ENCODE measurements at regions not wholly inside any gene's neighbourhood (a gene's known extent, or its start where the extent isn't known, plus 50 kb on each side); places are given as distances from the start of the nearest gene placed in this dataset.

DNA sequence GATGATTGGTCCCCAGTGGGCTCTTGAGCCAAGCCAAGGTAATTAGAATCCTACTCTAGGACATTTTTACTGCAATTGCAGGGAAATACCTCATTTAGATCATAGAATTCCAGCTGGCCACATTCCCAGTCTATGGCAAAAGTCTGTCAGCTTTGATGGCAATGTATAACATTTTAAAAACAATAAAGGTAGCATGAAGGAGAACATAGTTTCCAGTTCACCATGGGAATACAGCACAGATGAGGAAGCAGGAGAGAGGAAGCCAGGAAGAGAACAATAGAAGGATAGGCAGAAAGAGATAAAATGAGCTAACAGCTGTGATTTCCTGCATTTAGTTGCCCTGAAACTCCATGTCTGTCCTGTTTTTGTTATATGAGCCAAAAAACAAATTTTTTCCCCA is 897.3 kb upstream of the DDX18 start:
- no peaks in the 10 kb centered on the region for H3K27me3 ChIP-seq (ENCODE audit: control insufficient read depth in 4 of 4, insufficient read depth in 4 of 4, low read length in 3 of 4)
- H3K9me3 ChIP-seq (ENCODE audit: control insufficient read depth in 4 of 4, low read length in 3 of 4), result no peaks in the 10 kb centered on the region
- TF ChIP-seq GABPA (IDR thresholded peaks at IDR 0.05 in 1 of 2, conservative IDR thresholded peaks at IDR 0.05 in 1 of 2) (no peak), MAX (IDR thresholded peaks at IDR 0.05) (no peak), FOXA2 (IDR thresholded peaks at IDR 0.05) (no peak), SP1 (IDR thresholded peaks at IDR 0.05) (no peak), NR2F2 (IDR thresholded peaks at IDR 0.05) (no peak), FOXA1 (IDR thresholded peaks at IDR 0.05) (no peak), HNF4A (conservative IDR thresholded peaks at IDR 0.05) (no peak)
- TF ChIP-seq, protein P1, sequence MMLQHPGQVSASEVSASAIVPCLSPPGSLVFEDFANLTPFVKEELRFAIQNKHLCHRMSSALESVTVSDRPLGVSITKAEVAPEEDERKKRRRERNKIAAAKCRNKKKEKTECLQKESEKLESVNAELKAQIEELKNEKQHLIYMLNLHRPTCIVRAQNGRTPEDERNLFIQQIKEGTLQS (IDR thresholded peaks at IDR 0.05), result no peak
- TF ChIP-seq, protein P2, sequence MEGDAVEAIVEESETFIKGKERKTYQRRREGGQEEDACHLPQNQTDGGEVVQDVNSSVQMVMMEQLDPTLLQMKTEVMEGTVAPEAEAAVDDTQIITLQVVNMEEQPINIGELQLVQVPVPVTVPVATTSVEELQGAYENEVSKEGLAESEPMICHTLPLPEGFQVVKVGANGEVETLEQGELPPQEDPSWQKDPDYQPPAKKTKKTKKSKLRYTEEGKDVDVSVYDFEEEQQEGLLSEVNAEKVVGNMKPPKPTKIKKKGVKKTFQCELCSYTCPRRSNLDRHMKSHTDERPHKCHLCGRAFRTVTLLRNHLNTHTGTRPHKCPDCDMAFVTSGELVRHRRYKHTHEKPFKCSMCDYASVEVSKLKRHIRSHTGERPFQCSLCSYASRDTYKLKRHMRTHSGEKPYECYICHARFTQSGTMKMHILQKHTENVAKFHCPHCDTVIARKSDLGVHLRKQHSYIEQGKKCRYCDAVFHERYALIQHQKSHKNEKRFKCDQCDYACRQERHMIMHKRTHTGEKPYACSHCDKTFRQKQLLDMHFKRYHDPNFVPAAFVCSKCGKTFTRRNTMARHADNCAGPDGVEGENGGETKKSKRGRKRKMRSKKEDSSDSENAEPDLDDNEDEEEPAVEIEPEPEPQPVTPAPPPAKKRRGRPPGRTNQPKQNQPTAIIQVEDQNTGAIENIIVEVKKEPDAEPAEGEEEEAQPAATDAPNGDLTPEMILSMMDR (IDR thresholded peaks at IDR 0.05; ENCODE audit: low read depth, low read length, missing input control), result no peak
- H3K27ac ChIP-seq (ENCODE audit: low read depth in 1 of 2, low read length in 2 of 2), result no peak overlapping the region
- H3K4me1 ChIP-seq (ENCODE audit: control insufficient read depth in 4 of 4, insufficient read depth in 4 of 4, low read length in 3 of 4), result no peaks in the 10 kb centered on the region
- H3K4me3 ChIP-seq (ENCODE audit: low read depth in 1 of 3, low read length in 3 of 3), result no peak overlapping the region
- DNase-seq (ENCODE audit: low spot score), result no peak
- no peak overlapping the region for H3K9ac ChIP-seq (ENCODE audit: low read depth in 1 of 2, low read length in 2 of 2)
- no peaks in the 10 kb centered on the region for H3K36me3 ChIP-seq (ENCODE audit: control insufficient read depth in 4 of 4, insufficient read depth in 3 of 4, low read depth in 1 of 4, low read length in 3 of 4)

- H3K36me3 ChIP-seq (ENCODE audit: control insufficient read depth in 4 of 4, insufficient read depth in 3 of 4, low read depth in 1 of 4, low read length in 3 of 4), result no peaks in the 10 kb centered on the region
- H3K27me3 ChIP-seq (ENCODE audit: control insufficient read depth in 4 of 4, insufficient read depth in 4 of 4, low read length in 3 of 4), result no peaks in the 10 kb centered on the region
- no peak overlapping the region for H3K9ac ChIP-seq (ENCODE audit: low read depth in 1 of 2, low read length in 2 of 2)
- no peaks in the 10 kb centered on the region for H3K4me1 ChIP-seq (ENCODE audit: control insufficient read depth in 4 of 4, insufficient read depth in 4 of 4, low read length in 3 of 4)
- TF ChIP-seq YY1 (IDR thresholded peaks at IDR 0.05) (no peak), RXRA (IDR thresholded peaks at IDR 0.05) (no peak), EGR1 (IDR thresholded peaks at IDR 0.05; ENCODE audit: low read depth in 2 of 2) (no peak), GABPA (IDR thresholded peaks at IDR 0.05 in 1 of 2, conservative IDR thresholded peaks at IDR 0.05 in 1 of 2) (no peak)
- TF ChIP-seq, protein P1 (IDR thresholded peaks at IDR 0.05), result no peak
- no peak for DNase-seq (ENCODE audit: low spot score)
- H3K27ac ChIP-seq (ENCODE audit: low read depth in 1 of 2, low read length in 2 of 2), result no peak overlapping the region
- H3K9me3 ChIP-seq (ENCODE audit: control insufficient read depth in 4 of 4, low read length in 3 of 4), result no peaks in the 10 kb centered on the region
- WGBS, result 56% methylated on average over 4 of the region's 4 CpGs
- H3K4me3 ChIP-seq (ENCODE audit: low read depth in 1 of 3, low read length in 3 of 3), result no peak overlapping the region
Observed at GRCh38 chr2:116918574-116918973, 895.9 kb upstream of the DDX18 start.

GRCh38 chr2:116922414-116922813 is 892.1 kb upstream of the DDX18 start:
- no peak overlapping the region for H3K4me3 ChIP-seq (ENCODE audit: low read depth in 1 of 3, low read length in 3 of 3)
- no peaks in the 10 kb centered on the region for H3K4me1 ChIP-seq (ENCODE audit: control insufficient read depth in 4 of 4, insufficient read depth in 4 of 4, low read length in 3 of 4)
- H3K9ac ChIP-seq (ENCODE audit: low read depth in 1 of 2, low read length in 2 of 2), result no peak overlapping the region
- no peak overlapping the region for H3K27ac ChIP-seq (ENCODE audit: low read depth in 1 of 2, low read length in 2 of 2)
- TF ChIP-seq NR2F2 (IDR thresholded peaks at IDR 0.05) (no peak), YY1 (IDR thresholded peaks at IDR 0.05) (no peak), SP1 (IDR thresholded peaks at IDR 0.05) (no peak), HNF4A (conservative IDR thresholded peaks at IDR 0.05) (no peak), FOXA1 (IDR thresholded peaks at IDR 0.05) (no peak)
- TF ChIP-seq, protein P3, sequence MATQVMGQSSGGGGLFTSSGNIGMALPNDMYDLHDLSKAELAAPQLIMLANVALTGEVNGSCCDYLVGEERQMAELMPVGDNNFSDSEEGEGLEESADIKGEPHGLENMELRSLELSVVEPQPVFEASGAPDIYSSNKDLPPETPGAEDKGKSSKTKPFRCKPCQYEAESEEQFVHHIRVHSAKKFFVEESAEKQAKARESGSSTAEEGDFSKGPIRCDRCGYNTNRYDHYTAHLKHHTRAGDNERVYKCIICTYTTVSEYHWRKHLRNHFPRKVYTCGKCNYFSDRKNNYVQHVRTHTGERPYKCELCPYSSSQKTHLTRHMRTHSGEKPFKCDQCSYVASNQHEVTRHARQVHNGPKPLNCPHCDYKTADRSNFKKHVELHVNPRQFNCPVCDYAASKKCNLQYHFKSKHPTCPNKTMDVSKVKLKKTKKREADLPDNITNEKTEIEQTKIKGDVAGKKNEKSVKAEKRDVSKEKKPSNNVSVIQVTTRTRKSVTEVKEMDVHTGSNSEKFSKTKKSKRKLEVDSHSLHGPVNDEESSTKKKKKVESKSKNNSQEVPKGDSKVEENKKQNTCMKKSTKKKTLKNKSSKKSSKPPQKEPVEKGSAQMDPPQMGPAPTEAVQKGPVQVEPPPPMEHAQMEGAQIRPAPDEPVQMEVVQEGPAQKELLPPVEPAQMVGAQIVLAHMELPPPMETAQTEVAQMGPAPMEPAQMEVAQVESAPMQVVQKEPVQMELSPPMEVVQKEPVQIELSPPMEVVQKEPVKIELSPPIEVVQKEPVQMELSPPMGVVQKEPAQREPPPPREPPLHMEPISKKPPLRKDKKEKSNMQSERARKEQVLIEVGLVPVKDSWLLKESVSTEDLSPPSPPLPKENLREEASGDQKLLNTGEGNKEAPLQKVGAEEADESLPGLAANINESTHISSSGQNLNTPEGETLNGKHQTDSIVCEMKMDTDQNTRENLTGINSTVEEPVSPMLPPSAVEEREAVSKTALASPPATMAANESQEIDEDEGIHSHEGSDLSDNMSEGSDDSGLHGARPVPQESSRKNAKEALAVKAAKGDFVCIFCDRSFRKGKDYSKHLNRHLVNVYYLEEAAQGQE (IDR thresholded peaks at IDR 0.05), result no peak
- TF ChIP-seq, protein P1 (IDR thresholded peaks at IDR 0.05), result no peak
- H3K9me3 ChIP-seq (ENCODE audit: control insufficient read depth in 4 of 4, low read length in 3 of 4), result no peaks in the 10 kb centered on the region
- 56% methylated on average over 2 of the region's 2 CpGs for WGBS
- DNase-seq (ENCODE audit: low spot score), result no peak
- no peaks in the 10 kb centered on the region for H3K27me3 ChIP-seq (ENCODE audit: control insufficient read depth in 4 of 4, insufficient read depth in 4 of 4, low read length in 3 of 4)
- no peaks in the 10 kb centered on the region for H3K36me3 ChIP-seq (ENCODE audit: control insufficient read depth in 4 of 4, insufficient read depth in 3 of 4, low read depth in 1 of 4, low read length in 3 of 4)

Measured in liver (tissue), 8 donors.